H9 (cell line): ENCODE measurements at regions not wholly inside any gene's neighbourhood (a gene's known extent, or its start where the extent isn't known, plus 50 kb on each side); places are given as distances from the start of the nearest gene placed in this dataset.

ENCODE experiments used
- DNase-seq: peaks from one replicate; pipeline ENCODE4 v3.0.0-alpha.2; 2017
- H2AFZ ChIP-seq: one replicate; pipeline ENCODE4 v1.6.1; 2013; ENCODE audit warnings: mild to moderate bottlenecking, low read length, control low read depth, moderate library complexity
- H2AK5ac ChIP-seq: 2 replicates; pipeline ENCODE4 v1.6.1; 2013; ENCODE audit warnings: low read length, control low read depth, mixed read lengths; ENCODE audit not compliant: insufficient read length
- H2BK120ac ChIP-seq: one replicate; pipeline ENCODE4 v1.6.1; 2013; ENCODE audit warnings: low read depth, mild to moderate bottlenecking, low read length, control low read depth, inconsistent platforms; ENCODE audit not compliant: poor library complexity, severe bottlenecking
- H2BK12ac ChIP-seq: 2 replicates; pipeline ENCODE4 v1.6.1; 2013; ENCODE audit warnings: low read length, control low read depth, mixed read lengths, low read depth; ENCODE audit not compliant: insufficient read length
- H2BK15ac ChIP-seq: 2 replicates; pipeline ENCODE4 v1.6.1; 2013; ENCODE audit warnings: low read depth, low read length, control low read depth
- H2BK20ac ChIP-seq: one replicate; pipeline ENCODE4 v1.6.1; 2013; ENCODE audit warnings: low read depth, mild to moderate bottlenecking, low read length, control low read depth, inconsistent platforms; ENCODE audit not compliant: poor library complexity, severe bottlenecking
- H2BK5ac ChIP-seq: 2 replicates; pipeline ENCODE4 v1.6.1; 2013; ENCODE audit warnings: low read length, control low read depth, mixed read lengths; ENCODE audit not compliant: insufficient read length
- H3K14ac ChIP-seq: 2 replicates; pipeline ENCODE4 v1.6.1; 2013; ENCODE audit warnings: low read length, control low read depth; ENCODE audit not compliant: insufficient read depth
- H3K18ac ChIP-seq: 2 replicates; pipeline ENCODE4 v1.6.1; 2013; ENCODE audit warnings: low read depth, mild to moderate bottlenecking, mixed read lengths, low read length, control low read depth; ENCODE audit not compliant: insufficient read length
- H3K23ac ChIP-seq: 2 replicates; pipeline ENCODE4 v1.6.1; 2013; ENCODE audit warnings: low read length, control low read depth, mixed read lengths, low read depth; ENCODE audit not compliant: insufficient read length
- H3K23me2 ChIP-seq: 2 replicates; pipeline ENCODE4 v1.6.1; 2013; ENCODE audit warnings: low read depth, mild to moderate bottlenecking, mixed read lengths, low read length, control low read depth; ENCODE audit not compliant: insufficient read length, poor library complexity, severe bottlenecking
- H3K27ac ChIP-seq: 2 replicates; pipeline ENCODE4 v1.5.1; 2013; ENCODE audit warnings: low read length, control low read depth, mixed read lengths, low read depth; ENCODE audit not compliant: insufficient read length
- H3K27me3 ChIP-seq: 2 replicates; pipeline ENCODE4 v1.6.1; 2013; ENCODE audit warnings: low read length, control low read depth, inconsistent platforms; ENCODE audit not compliant: insufficient read depth
- H3K4ac ChIP-seq: 2 replicates; pipeline ENCODE4 v1.6.1; 2013; ENCODE audit warnings: low read depth, mild to moderate bottlenecking, control low read depth, inconsistent platforms, low read length, moderate library complexity
- H3K4me1 ChIP-seq: 2 replicates; pipeline ENCODE4 v1.6.1; 2013; ENCODE audit warnings: low read length, control low read depth, inconsistent platforms; ENCODE audit not compliant: insufficient read depth
- H3K4me2 ChIP-seq: 2 replicates; pipeline ENCODE4 v1.6.1; 2013; ENCODE audit warnings: low read length, control low read depth, mixed read lengths; ENCODE audit not compliant: insufficient read length, insufficient read depth
- H3K56ac ChIP-seq: 2 replicates; pipeline ENCODE4 v1.6.1; 2013; ENCODE audit warnings: low read depth, mild to moderate bottlenecking, mixed read lengths, low read length, control low read depth; ENCODE audit not compliant: insufficient read length
- H3K79me1 ChIP-seq: 2 replicates; pipeline ENCODE4 v1.6.1; 2013; ENCODE audit warnings: low read depth, mild to moderate bottlenecking, moderate library complexity, low read length, control low read depth, inconsistent platforms; ENCODE audit not compliant: insufficient read depth, poor library complexity, severe bottlenecking
- H3K79me2 ChIP-seq: 2 replicates; pipeline ENCODE4 v1.6.1; 2013; ENCODE audit warnings: low read length, control low read depth, inconsistent platforms; ENCODE audit not compliant: insufficient read depth
- H3K9ac ChIP-seq: 2 replicates; pipeline ENCODE4 v1.6.1; 2013; ENCODE audit warnings: low read length, control low read depth, mixed read lengths; ENCODE audit not compliant: insufficient read length; ENCODE audit errors: extremely low read depth
- H3K9me3 ChIP-seq: one replicate; pipeline ENCODE4 v1.6.1; 2013; ENCODE audit warnings: low read depth, low read length, inconsistent platforms; ENCODE audit not compliant: control insufficient read depth
- H3T11ph ChIP-seq: one replicate; pipeline ENCODE4 v1.6.1; 2013; ENCODE audit warnings: mild to moderate bottlenecking, low read length, control low read depth, inconsistent platforms
- H4K20me1 ChIP-seq: one replicate; pipeline ENCODE4 v1.6.1; 2013; ENCODE audit not compliant: control insufficient read depth, insufficient read length, insufficient read depth
- H4K5ac ChIP-seq: 2 replicates; pipeline ENCODE4 v1.6.1; 2013; ENCODE audit warnings: low read depth, mild to moderate bottlenecking, mixed read lengths, low read length, control low read depth; ENCODE audit not compliant: insufficient read length
- H4K8ac ChIP-seq: replicated peaks from 2 replicates; pipeline ENCODE4 v1.6.1; 2013; ENCODE audit warnings: low read length, control low read depth, mixed read lengths, low read depth; ENCODE audit not compliant: insufficient read length
- H4K91ac ChIP-seq: 2 replicates; pipeline ENCODE4 v1.6.1; 2013; ENCODE audit warnings: low read depth, mild to moderate bottlenecking, moderate library complexity, mixed read lengths, low read length, control low read depth; ENCODE audit not compliant: insufficient read length
- H3K27ac Mint-ChIP-seq, 3 experiments: 2 replicates in 2 of 3; 3 replicates in 1 of 3; pipeline ENCODE4 v1.8.0; 2020 to 2021; ENCODE audit warnings: mixed read lengths in 3 of 3, mild to moderate bottlenecking in 1 of 3, moderate library complexity in 1 of 3
- H3K27me3 Mint-ChIP-seq: 2 replicates; pipeline ENCODE4 v1.8.0; 2021; ENCODE audit warnings: low read depth, mild to moderate bottlenecking, moderate library complexity, mixed read lengths
- H3K36me3 Mint-ChIP-seq, 3 experiments: 2 replicates in 2 of 3; 3 replicates in 1 of 3; pipeline ENCODE4 v1.8.0; 2020 to 2021; ENCODE audit warnings: low read depth in 3 of 3, mixed read lengths in 3 of 3; ENCODE audit not compliant: insufficient read depth in 1 of 3
- H3K4me1 Mint-ChIP-seq, 2 experiments: 2 replicates each; pipeline ENCODE4 v1.8.0; 2020; ENCODE audit warnings: mixed read lengths in 2 of 2
- H3K4me3 Mint-ChIP-seq, 2 experiments: 2 replicates in 1 of 2; 3 replicates in 1 of 2; pipeline ENCODE4 v1.8.0; 2020 to 2021; ENCODE audit warnings: mild to moderate bottlenecking in 2 of 2, mixed read lengths in 2 of 2, moderate library complexity in 1 of 2
- H3K9me3 Mint-ChIP-seq, 2 experiments: 2 replicates in 1 of 2; 3 replicates in 1 of 2; pipeline ENCODE4 v1.8.0; 2020; ENCODE audit warnings: mild to moderate bottlenecking in 2 of 2, mixed read lengths in 2 of 2, moderate library complexity in 1 of 2
- CTCF ChIP-seq: fragments of 200-600 bp; sonication (generic); conservative IDR thresholded peaks from 3 replicates; pipeline ENCODE4 v1.8.0; 2021; ENCODE audit warnings: antibody characterized with exemption, mild to moderate bottlenecking
- WGBS: extraction: QIAGEN DNeasy Blood & Tissue Kit; methylation state at CpG from one replicate; pipeline ENCODE4 v1.1.7; 2013; ENCODE audit warnings: missing lambda C conversion rate, low lambda C conversion rate, mixed read lengths; ENCODE audit not compliant: insufficient read length; ENCODE audit errors: extremely low coverage; 5-methylcytosine and 5-hydroxymethylcytosine counted together

- Histone ChIP-seq H3K23ac (no peak overlapping the region), H3K4ac (no peak overlapping the region), H3K27me3 (no peaks in the 10 kb centered on the region), H3K4me1 (no peaks in the 10 kb centered on the region), H3T11ph (no peak overlapping the region), H2BK20ac (no peak overlapping the region), H2BK12ac (no peak overlapping the region), H3K79me1 (no peaks in the 10 kb centered on the region), H3K9ac (no peak overlapping the region), H4K91ac (no peak overlapping the region), H2BK5ac (no peak overlapping the region), H3K23me2 (no peaks in the 10 kb centered on the region), H2AK5ac (no peak overlapping the region), H4K5ac (no peak overlapping the region), H3K27ac (no peak overlapping the region), H4K20me1 (no peaks in the 10 kb centered on the region), H3K14ac (no peak overlapping the region), H3K56ac (no peak overlapping the region), H2BK15ac (no peak overlapping the region), H2BK120ac (no peak overlapping the region), H3K18ac (no peak overlapping the region), H3K4me2 (no peak overlapping the region), H3K9me3 (peaks cover 76% of the 10 kb centered on the region), H4K8ac (no peak overlapping the region), H3K79me2 (no peaks in the 10 kb centered on the region), H2AFZ (no peak overlapping the region)
- H3K27me3 Mint-ChIP-seq, result no peaks in the 10 kb centered on the region; the same call in none of the 2 replicates
- no peak overlapping the region; a peak in 1 of 7 replicates for H3K27ac Mint-ChIP-seq
- H3K4me1 Mint-ChIP-seq, result no peaks in the 10 kb centered on the region
- no CpG with 5 or more reads among the region's 13 CpGs for WGBS
- peaks cover 85 to 90% of the 10 kb centered on the region in 2 experiments for H3K9me3 Mint-ChIP-seq
- no peak for TF ChIP-seq CTCF
- no peak for DNase-seq
- H3K36me3 Mint-ChIP-seq, result peaks cover 11 to 27% (median 23%) of the 10 kb centered on the region in 3 experiments; a peak in 6 of 7 replicates
- no peak overlapping the region for H3K4me3 Mint-ChIP-seq
These were observed 1002.9 kb downstream of the KCNJ18 start for GRCh38 chr17:22695228-22695619.
